ENCODE measurements at regions not wholly inside any gene's neighbourhood (a gene's known extent, or its start where the extent isn't known, plus 50 kb on each side); places are given as distances from the start of the nearest gene placed in this dataset.

- no peak for TF ChIP-seq CTCF (conservative IDR thresholded peaks at IDR 0.05)
- no peak for DNase-seq (ENCODE audit: extremely low spot score, unreplicated experiment)
- Mint-ChIP-seq H3K27me3 (no peaks in the 10 kb centered on the region), H3K4me3 (no peak overlapping the region), H3K36me3 (no peaks in the 10 kb centered on the region), H3K27ac (no peak overlapping the region), H3K9me3 (no peaks in the 10 kb centered on the region), H3K4me1 (ENCODE audit: unreplicated experiment) (no peaks in the 10 kb centered on the region)
Observed at GRCh38 chr6:103862297-103862696, 997.4 kb downstream of the HACE1 start.

GRCh38 chr6:103858003-103858402 lies 1001.7 kb downstream of the HACE1 start:
- no peaks in the 10 kb centered on the region for H3K27me3 Mint-ChIP-seq
- no peak for TF ChIP-seq CTCF (conservative IDR thresholded peaks at IDR 0.05)
- H3K9me3 Mint-ChIP-seq: no peaks in the 10 kb centered on the region
- H3K4me1 Mint-ChIP-seq (ENCODE audit: unreplicated experiment): no peaks in the 10 kb centered on the region
- DNase-seq (ENCODE audit: extremely low spot score, unreplicated experiment): no peak
- no peak overlapping the region for H3K4me3 Mint-ChIP-seq
- H3K36me3 Mint-ChIP-seq: no peaks in the 10 kb centered on the region
- H3K27ac Mint-ChIP-seq: no peak overlapping the region

- no peaks in the 10 kb centered on the region for H3K4me1 Mint-ChIP-seq (ENCODE audit: unreplicated experiment)
- no peak overlapping the region for H3K4me3 Mint-ChIP-seq
- no peaks in the 10 kb centered on the region for H3K27me3 Mint-ChIP-seq
- no peak for TF ChIP-seq CTCF (conservative IDR thresholded peaks at IDR 0.05)
- no peak for DNase-seq (ENCODE audit: extremely low spot score, unreplicated experiment)
- no peaks in the 10 kb centered on the region for H3K9me3 Mint-ChIP-seq
- no peak overlapping the region for H3K27ac Mint-ChIP-seq
- no peaks in the 10 kb centered on the region for H3K36me3 Mint-ChIP-seq
Observed at GRCh38 chr6:103855750-103856149, 1004.0 kb downstream of the HACE1 start.

GRCh38 chr6:103854059-103854458 lies 1005.7 kb downstream of the HACE1 start:
- H3K27me3 Mint-ChIP-seq: no peaks in the 10 kb centered on the region
- no peak overlapping the region for H3K4me3 Mint-ChIP-seq

GRCh38 chr6:103838457-103838856 lies 1021.3 kb downstream of the HACE1 start:
- H3K27me3 Mint-ChIP-seq: peaks cover 13% of the 10 kb centered on the region
- TF ChIP-seq CTCF (conservative IDR thresholded peaks at IDR 0.05): no peak
- H3K27ac Mint-ChIP-seq: no peak overlapping the region
- H3K4me3 Mint-ChIP-seq: no peak overlapping the region
- no peak for DNase-seq (ENCODE audit: extremely low spot score, unreplicated experiment)
- H3K36me3 Mint-ChIP-seq: no peaks in the 10 kb centered on the region
- H3K9me3 Mint-ChIP-seq: no peaks in the 10 kb centered on the region
- H3K4me1 Mint-ChIP-seq (ENCODE audit: unreplicated experiment): no peaks in the 10 kb centered on the region

More at GRCh38 chr6:103854059-103854458, 1005.7 kb downstream of the HACE1 start:
- H3K9me3 Mint-ChIP-seq: no peaks in the 10 kb centered on the region
- TF ChIP-seq CTCF (conservative IDR thresholded peaks at IDR 0.05): no peak
- H3K36me3 Mint-ChIP-seq: no peaks in the 10 kb centered on the region
- H3K27ac Mint-ChIP-seq: no peak overlapping the region
- DNase-seq (ENCODE audit: extremely low spot score, unreplicated experiment): no peak
- H3K4me1 Mint-ChIP-seq (ENCODE audit: unreplicated experiment): no peaks in the 10 kb centered on the region

- Mint-ChIP-seq H3K4me1 (ENCODE audit: unreplicated experiment) (no peaks in the 10 kb centered on the region), H3K9me3 (peaks cover under 1% of the 10 kb centered on the region), H3K27me3 (peaks cover 4% of the 10 kb centered on the region), H3K4me3 (no peak overlapping the region), H3K36me3 (no peaks in the 10 kb centered on the region), H3K27ac (no peak overlapping the region)
- no peak for TF ChIP-seq CTCF (conservative IDR thresholded peaks at IDR 0.05)
- no peak for DNase-seq (ENCODE audit: extremely low spot score, unreplicated experiment)
Observed at GRCh38 chr6:103826209-103826608, 1033.5 kb downstream of the HACE1 start.

Measured in type B pancreatic cell (in vitro differentiated cells).